Testis (tissue), 2 donors: ENCODE measurements at regions not wholly inside any gene's neighbourhood (a gene's known extent, or its start where the extent isn't known, plus 50 kb on each side); places are given as distances from the start of the nearest gene placed in this dataset.
"Not testable (repeated sequence)": the region's sequence is repeated elsewhere in the genome, so short reads cannot be mapped to it uniquely, and the experiment has no call there.

Experiments used
- DNase-seq: peaks from one replicate; pipeline ENCODE4 v3.0.0-alpha.2; 2019
- H3K27ac ChIP-seq, 2 donors: fragments of 200-600 bp; sonication (generic); one replicate each; pipeline ENCODE4 v1.5.1; 2019
- H3K27me3 ChIP-seq: fragments of 200-600 bp; sonication (generic); one replicate; pipeline ENCODE4 v1.5.1; 2019
- H3K36me3 ChIP-seq: fragments of 200-600 bp; sonication (generic); one replicate; pipeline ENCODE4 v1.5.1; 2017; ENCODE audit warnings: low read depth; ENCODE audit errors: missing control alignments
- H3K4me1 ChIP-seq: fragments of 200-600 bp; sonication (generic); one replicate; pipeline ENCODE4 v1.5.1; 2019
- H3K4me3 ChIP-seq, 2 donors: fragments of 200-600 bp; sonication (generic); one replicate each; pipeline ENCODE4 v1.5.1; 2017 to 2019
- H3K9me3 ChIP-seq: fragments of 200-600 bp; sonication (generic); one replicate; pipeline ENCODE4 v1.5.1; 2017
- CTCF ChIP-seq, 3 experiments: fragments of 450-650 bp in 2 of 3; fragments of 200-600 bp in 1 of 3; sonication (generic) in 1 of 3; IDR thresholded peaks; one replicate each; pipeline ENCODE4 v1.5.1; 2016 to 2019; ENCODE audit warnings: antibody characterized with exemption in 3 of 3, mild to moderate bottlenecking in 2 of 3, moderate library complexity in 1 of 3
- POLR2A ChIP-seq: fragments of 450-650 bp; IDR thresholded peaks from one replicate; pipeline ENCODE4 v1.6.1; 2017; ENCODE audit warnings: antibody characterized with exemption, mild to moderate bottlenecking, moderate library complexity
- WGBS, 2 donors: methylation state at CpG; one replicate each; pipeline ENCODE4 v1.1.5; 2018; 5-methylcytosine and 5-hydroxymethylcytosine counted together
- intact Hi-C: fragments of 100-400 bp; cut with DNase I; formaldehyde crosslinking; loops from one replicate; pipeline ENCODE4 v1.15.1; 2023; ENCODE audit warnings: low total_unique reads

DNA sequence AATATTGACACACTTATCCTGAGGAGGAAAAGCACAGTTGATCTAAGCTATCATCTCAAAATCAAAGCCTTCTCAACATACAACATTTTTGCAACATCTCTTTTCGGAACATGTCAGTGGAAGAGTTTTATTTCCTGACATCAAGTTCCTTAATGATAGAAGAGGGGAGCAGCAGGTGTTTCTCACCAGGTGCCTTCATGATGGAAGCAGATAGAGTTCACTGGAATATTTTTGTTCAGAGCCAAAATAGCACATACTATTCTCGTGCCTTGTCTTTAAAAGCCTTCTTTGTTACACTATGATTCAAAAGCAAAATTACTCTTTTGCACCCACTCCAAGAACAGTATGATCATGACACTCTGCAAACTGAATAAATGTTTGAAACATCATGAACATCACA lies 176.9 kb upstream of the CCNG1 start:
- no peaks in the 10 kb centered on the region for H3K4me1 ChIP-seq
- intact Hi-C loops, result no loop called here
- no peak for DNase-seq
- H3K4me3 ChIP-seq, result no peak overlapping the region
- TF ChIP-seq CTCF (IDR thresholded peaks at IDR 0.05), result no peak
- no peak for TF ChIP-seq POLR2A
- no peaks in the 10 kb centered on the region for H3K36me3 ChIP-seq
- no peaks in the 10 kb centered on the region for H3K9me3 ChIP-seq
- 70 to 72% methylated on average over 2 of the region's 2 CpGs for WGBS, 2 donors
- H3K27me3 ChIP-seq, result no peaks in the 10 kb centered on the region
- H3K27ac ChIP-seq, result no peak overlapping the region

DNA sequence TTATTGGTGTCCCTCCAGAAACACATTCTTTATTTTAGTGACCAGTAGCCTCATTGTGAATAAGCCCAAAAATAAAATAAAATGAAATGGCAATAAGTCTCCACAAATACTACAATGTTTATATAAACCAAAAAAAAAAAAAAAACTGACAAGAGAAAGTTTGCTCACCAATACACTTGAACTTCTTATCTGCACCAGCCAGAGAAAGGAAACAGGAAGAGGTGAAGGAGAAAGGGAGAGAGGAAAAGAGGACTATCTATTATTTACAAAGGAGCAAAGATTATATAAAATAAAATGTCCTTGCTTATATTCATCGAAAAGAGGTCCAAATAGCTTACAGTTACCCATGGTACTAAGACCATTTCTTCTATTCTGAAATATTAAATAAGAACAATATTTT lies 176.4 kb upstream of the CCNG1 start:
- intact Hi-C loops, result no loop called here
- Histone ChIP-seq H3K27ac (no peak overlapping the region), H3K4me3 (no peak overlapping the region), H3K9me3 (no peaks in the 10 kb centered on the region), H3K36me3 (no peaks in the 10 kb centered on the region), H3K27me3 (no peaks in the 10 kb centered on the region), H3K4me1 (no peaks in the 10 kb centered on the region)
- 0 to 39% methylated on average over 1 of the region's 1 CpG for WGBS, 2 donors
- no peak for DNase-seq
- TF ChIP-seq CTCF (IDR thresholded peaks at IDR 0.05), result no peak
- no peak for TF ChIP-seq POLR2A

DNA sequence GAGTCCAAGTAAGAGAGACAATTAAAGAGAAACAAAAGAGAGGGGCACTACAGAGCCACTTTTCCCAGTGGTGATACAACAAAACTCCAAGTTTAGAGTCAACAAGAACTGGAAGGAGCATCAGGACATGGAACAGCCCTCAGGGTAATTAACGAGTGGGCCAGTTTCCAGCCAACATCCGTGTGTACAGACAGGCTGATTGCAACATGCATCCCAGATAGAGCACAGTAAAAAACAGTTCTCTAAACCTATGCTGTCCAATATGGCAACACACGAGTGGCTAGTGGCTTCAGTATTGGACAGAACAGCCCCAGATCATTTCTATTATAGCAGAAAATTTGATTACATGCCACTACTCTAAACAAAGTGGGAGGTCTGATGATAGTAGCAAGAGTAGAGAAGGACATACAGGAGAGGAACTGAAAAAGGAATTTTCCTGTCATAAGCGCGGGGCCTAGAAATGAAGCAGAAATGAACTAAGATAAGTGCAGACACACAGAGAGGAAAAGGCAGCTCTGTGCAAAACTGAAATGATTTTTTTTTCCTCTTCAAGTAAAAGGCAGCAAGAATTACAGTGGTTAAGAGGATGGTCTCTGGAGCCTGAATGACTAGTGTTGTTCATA lies 175.6 kb upstream of the CCNG1 start:
- H3K36me3 ChIP-seq, result no peaks in the 10 kb centered on the region
- DNase-seq, result no peak
- H3K27me3 ChIP-seq, result no peaks in the 10 kb centered on the region
- H3K9me3 ChIP-seq, result no peaks in the 10 kb centered on the region
- 75% methylated on average over 5 of the region's 5 CpGs for WGBS, 2 donors
- intact Hi-C loops, result no loop called here
- no peak overlapping the region for H3K27ac ChIP-seq
- no peaks in the 10 kb centered on the region for H3K4me1 ChIP-seq
- TF ChIP-seq POLR2A, result no peak
- no peak for TF ChIP-seq CTCF (IDR thresholded peaks at IDR 0.05)
- no peak overlapping the region for H3K4me3 ChIP-seq

DNA sequence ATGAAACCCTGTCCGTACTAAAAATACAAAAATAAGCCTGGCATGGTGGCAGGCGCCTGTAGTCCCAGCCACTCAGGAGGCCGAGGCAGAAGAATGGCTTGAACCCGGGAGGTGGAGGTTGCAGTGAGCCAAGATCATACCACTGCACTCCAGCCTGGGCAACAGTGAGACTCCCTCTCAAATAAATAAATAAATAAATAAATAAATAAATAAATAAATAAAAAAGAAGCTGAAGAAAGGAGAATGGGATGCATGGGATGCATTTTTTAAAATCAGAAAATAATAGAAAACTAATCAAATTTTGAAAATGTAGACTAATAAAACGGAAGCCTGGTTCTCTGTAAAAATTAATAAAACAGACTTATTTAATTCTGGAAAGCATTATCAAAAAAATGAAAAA lies 171.1 kb upstream of the CCNG1 start:
- intact Hi-C loops, H3K9me3 ChIP-seq, H3K4me3 ChIP-seq, H3K27me3 ChIP-seq, H3K27ac ChIP-seq, DNase-seq, H3K36me3 ChIP-seq, H3K4me1 ChIP-seq: not testable (repeated sequence)
- 91 to 92% methylated on average over 5 of the region's 5 CpGs for WGBS, 2 donors

DNA sequence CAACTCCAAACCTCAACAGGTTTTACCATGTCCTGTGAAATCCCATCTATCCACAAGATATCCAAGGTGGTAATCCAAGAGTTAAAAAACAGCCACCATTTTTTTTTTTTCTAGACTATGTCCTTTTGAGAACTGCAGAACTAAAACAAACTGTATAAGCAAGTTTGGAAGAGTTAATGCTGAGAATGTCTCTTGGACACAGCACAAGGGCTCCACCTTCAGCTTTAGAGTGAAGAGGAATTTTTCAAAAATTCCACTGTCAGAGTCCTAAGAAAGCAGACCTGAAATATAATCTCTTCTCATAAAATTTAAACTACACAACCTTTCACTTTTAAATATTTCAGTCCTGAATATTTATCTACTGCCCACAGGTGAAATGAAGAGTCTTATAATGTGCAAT lies 167.8 kb upstream of the CCNG1 start:
- DNase-seq, result no peak
- no peak overlapping the region for H3K27ac ChIP-seq
- H3K9me3 ChIP-seq, result no peaks in the 10 kb centered on the region
- H3K36me3 ChIP-seq, result no peaks in the 10 kb centered on the region
- no peak for TF ChIP-seq POLR2A
- H3K4me1 ChIP-seq, result no peaks in the 10 kb centered on the region
- no peaks in the 10 kb centered on the region for H3K27me3 ChIP-seq
- no peak overlapping the region for H3K4me3 ChIP-seq
- intact Hi-C loops, result no loop called here

- 80 to 87% methylated on average over 5 of the region's 5 CpGs for WGBS, 2 donors
- Histone ChIP-seq H3K4me3 (no peak overlapping the region), H3K27ac (no peak overlapping the region), H3K27me3 (no peaks in the 10 kb centered on the region), H3K9me3 (no peaks in the 10 kb centered on the region), H3K36me3 (no peaks in the 10 kb centered on the region), H3K4me1 (no peaks in the 10 kb centered on the region)
- intact Hi-C loops, result no loop called here
- TF ChIP-seq POLR2A (no peak), CTCF (IDR thresholded peaks at IDR 0.05) (no peak)
- DNase-seq, result no peak
These were observed 160.9 kb upstream of the CCNG1 start for GRCh38 chr5:163276466-163276865.

DNA sequence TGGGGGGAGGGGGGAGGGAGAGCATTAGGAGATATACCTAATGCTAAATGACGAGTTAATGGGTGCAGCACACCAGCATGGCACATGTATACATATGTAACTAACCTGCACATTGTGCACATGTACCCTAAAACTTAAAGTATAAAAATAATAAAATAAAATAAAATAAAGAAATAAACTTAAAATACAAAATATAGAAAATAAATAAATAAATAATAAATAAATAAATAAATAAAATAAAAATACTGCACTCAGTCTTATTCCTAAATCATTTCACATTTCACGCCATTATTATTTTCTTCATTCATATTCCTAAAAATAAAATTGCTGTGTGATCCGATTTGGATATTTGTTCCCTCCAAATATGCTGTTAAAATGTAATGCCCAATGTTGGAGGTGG lies 156.5 kb upstream of the CCNG1 start:
- intact Hi-C loops, H3K36me3 ChIP-seq, H3K4me3 ChIP-seq, H3K27me3 ChIP-seq, H3K4me1 ChIP-seq, H3K27ac ChIP-seq, DNase-seq, H3K9me3 ChIP-seq: not testable (repeated sequence)
- 1 to 54% methylated on average over 3 of the region's 3 CpGs for WGBS, 2 donors
